ENCODE measurements at regions not wholly inside any gene's neighbourhood (a gene's known extent, or its start where the extent isn't known, plus 50 kb on each side); places are given as distances from the start of the nearest gene placed in this dataset.
A peak's percentile ranks its signal among the peaks of the same experiment; 100 is the strongest.
"Not testable (repeated sequence)": the region's sequence is repeated elsewhere in the genome, so short reads cannot be mapped to it uniquely, and the experiment has no call there.

DNA sequence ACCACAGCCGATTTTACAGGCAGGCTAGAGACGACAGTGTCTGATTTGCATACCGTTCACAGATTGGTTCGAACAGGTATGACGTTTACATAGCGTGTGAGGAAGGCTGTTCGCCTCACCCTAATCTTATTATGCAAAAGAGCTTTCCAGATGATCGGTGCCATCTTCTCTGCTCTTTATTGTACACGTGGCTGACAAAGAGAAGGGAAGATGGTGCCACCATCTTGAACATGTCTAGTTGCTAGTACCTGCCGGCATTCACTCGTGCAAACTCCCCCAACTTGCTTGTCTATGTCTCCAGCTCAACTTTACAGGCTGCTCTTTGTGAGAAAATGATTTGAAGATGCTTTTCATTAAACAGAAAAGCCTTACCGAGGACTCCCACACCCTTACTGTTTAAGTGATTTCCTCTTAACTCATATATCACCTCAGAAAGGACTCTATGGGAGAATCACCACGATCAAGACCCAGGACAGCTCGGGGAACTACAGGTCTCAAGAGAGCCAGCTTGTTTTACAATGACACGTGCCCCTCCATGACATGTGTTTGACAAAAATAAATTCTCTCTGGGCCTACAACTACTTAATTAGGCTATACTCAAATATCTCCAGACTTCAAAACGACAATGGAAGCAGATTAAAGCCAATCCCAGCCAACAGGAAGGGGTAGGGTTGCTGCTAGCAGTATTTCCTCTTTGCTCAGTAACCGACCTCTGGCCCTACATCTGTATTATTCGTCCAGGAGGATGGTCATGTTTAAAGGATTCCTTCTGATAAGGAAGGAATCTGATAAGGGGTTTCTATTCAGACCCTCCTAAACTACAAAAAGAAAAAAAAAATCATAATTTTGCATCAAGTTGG is 480.6 kb downstream of the TMEM114 start:
- DNase-seq, result peak; percentile 90

DNA sequence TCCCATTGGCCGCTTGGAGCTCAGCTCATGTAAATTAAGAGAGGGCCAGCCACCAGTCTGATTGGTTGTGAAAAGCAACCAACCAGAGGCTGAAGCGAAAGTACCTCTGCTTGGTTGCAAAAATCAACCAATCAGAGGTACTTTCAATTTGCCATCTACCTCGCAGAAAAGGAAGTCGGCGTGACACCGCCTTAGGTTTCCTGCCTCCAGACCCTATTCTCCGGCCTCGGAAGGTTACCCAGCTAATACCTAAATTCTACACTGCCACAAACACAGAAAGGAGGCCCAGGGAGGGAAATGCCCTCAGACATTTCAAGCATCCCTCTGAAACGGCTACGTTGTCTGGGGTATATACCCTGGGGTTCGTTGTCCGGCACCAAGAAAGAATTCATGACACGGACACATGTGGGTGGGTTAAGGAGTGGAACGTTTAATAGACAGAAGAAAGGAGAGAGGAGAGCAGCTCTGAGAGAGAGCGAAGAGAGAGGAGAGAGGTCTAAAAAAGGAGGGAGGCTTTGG is 481.3 kb downstream of the TMEM114 start:
- DNase-seq, result peak; percentile 81

DNA sequence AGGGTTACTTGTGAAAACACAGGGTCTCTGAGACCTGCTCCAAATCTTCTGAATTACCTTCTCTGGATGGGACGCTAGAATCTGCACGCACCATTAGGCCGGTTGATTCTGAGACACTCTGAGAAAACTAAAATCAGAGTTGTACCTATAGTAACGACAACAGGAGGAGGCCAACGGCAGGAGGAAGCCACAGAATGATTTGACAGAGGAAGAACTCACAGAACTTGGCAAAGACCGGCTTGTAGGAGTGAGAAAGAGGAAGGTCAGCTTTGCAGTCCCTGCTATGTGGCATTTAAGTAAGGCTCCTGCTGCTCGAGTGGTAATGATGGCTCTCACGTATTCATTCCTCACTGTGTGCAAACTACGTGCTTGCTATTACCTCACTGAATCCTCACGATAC is 483.0 kb downstream of the TMEM114 start:
- no peak for DNase-seq

DNA sequence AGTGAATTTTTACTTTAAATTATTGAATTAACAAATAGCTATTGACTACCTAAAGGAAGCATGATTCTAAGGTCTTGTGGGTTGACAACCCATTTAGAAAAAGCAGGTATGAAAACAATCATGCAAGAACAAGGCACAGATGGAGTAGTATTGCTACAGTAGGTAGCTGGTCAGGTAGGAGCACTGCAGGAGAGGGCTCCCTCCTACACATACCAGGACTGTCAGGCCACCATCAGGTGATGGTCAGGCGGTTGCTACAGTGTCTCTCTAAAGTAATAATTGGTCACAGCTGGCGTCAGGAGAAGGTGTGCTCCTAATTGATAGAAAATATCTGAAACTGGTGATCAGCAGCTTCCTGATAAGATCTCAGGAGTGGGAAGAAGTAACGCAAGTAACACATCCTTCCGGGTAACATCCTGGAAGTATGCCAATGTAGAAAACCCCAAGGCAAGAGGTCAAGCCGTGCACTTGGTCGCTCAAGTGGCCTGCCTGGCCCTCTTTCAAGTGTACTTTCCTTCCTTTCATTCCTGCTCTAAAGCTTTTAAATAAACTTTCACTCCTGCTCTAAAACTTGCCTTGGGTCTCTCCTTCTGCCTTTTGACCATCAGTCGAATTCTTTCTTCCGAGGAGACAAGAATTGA is 486.5 kb downstream of the TMEM114 start:
- DNase-seq, result no peak

DNA sequence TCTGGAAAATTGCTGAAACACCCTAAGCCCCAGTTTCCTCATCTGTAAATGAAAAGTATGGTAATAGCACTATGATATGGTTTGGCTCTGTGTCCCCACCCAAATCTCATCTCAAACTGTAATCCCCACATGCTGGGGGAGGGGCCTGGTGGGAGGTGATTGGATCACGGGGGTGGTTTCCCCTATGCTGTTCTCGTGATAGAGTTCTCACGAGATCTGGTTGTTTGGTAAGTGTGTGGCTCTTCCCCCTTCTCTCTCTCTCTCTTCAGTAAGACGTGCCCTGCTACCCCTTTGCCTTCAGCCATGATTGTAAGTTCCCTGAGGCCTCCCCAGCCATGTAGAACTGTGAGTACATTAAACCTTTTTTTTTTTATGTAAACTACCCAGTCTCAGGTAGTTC is 490.7 kb downstream of the TMEM114 start:
- DNase-seq, result no peak

DNA sequence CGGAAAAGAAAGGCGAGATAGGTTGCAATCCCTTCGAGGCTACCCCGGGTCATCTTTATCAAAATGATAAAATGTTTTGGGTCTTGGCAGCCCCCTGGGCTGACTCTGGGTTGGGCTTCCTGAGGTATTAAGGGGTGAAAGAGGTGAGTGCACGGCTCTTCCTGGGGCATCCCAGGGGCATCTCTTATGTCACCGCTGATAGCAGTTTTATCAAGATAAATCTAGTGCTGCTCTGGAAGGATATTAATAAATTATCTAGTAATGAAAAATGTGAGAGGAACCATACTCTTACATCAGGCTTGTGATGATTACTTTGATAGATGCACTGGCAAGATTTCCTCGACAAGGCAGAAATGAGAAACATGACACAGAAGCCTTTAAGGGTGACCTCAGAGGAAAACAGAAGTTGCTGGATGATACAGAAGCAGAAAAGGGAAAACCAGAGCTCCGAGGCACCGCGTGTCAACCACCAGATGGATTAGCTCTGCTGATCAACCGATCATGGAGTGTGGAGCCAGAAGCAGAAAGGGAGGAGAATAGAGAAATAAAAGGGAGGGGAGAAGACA is 491.3 kb downstream of the TMEM114 start:
- DNase-seq, result no peak

DNA sequence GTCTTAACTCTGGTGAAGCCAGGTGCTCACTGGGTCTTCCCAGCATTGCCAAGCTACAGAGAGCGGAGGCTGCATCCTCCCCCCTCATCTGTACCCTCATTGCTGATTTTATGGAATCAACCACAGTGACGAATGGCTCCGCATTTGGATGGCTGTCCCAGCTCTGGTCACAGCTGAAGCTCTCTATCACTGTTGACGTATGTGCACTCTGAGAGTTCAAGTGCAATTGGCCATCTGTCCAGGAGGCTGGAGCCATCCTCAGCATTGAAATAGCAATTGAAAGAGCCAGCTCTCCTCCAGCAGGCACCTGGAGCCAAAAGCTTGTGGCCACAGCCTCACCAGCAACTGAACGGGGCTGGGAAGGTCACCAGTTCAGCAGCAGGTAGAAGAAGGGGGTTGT is 494.1 kb downstream of the TMEM114 start:
- no peak for DNase-seq

DNA sequence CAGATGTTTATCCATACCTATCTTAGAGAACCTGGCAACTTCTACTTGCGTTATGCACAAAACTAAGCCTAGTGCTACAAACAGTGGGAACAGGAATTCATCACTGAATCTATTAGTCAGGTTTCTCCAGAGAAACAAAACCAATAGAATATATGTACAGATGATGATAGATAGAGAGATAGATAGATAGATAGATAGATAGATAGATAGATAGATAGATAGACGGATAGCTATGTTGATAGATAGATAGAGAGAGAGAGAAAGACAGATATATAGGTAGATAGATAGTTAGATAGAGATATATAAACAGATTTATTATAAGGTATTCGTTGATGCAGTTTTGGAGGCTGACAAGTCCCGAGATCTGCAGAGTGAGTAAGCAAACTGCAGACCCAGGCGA is 495.6 kb downstream of the TMEM114 start:
- no peak for DNase-seq

DNA sequence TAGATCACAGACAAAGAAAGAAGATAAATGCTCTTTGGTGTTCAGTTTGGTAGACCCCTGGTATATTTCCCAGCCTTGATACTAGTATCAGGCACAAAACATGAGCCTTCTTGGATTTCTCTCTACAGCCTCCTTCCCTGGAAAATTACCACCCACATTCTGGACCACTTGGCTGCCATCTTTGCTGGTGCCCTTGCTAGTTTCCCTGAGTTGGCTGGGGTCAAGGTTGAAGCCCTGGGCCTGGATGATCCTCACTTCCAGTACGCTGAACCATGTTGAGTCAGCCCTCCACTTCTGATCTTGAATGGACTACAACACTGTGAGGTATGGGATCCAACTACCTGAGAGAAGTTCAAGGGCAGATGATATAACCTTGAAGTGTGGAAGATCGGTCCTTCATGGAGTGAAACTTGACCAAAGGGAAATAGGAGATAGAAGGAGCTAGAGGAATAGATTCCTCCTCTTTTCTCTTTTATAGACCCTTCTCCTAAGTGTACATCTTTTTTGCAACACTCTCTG is 501.4 kb downstream of the TMEM114 start:
- no peak for DNase-seq

DNA sequence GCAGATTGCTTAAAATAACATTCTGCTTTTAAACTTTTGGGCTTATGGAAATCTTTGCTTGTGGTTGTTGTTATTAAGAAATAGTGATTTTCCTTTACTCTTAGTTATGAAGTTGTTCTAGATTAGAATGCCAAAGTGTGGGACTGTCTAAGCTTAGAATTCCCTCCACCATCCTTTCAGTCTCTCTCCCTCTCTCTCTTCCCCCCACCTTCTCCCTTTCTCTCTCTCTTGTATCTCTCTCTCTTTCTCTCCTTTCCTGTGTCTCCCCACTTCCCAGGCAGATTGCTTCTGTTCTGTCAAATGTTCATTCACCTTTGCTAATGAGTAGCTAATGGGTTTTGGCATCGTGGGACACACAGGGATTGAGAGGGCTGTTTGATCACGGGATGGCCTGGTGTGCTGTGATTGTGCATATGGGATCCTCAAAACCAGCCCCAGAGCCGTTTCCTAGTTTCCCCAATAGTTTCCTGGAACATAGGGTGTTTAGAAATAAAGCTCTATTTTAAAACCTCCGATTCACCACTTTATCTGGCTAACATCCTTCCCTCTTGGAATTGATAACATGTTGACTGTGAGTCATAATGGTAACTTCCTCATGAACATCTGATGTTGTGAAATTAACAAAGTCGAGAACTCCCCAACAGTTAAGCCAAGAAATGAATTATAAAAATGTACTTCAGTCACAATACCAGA is 502.6 kb downstream of the TMEM114 start:
- DNase-seq, result no peak

DNA sequence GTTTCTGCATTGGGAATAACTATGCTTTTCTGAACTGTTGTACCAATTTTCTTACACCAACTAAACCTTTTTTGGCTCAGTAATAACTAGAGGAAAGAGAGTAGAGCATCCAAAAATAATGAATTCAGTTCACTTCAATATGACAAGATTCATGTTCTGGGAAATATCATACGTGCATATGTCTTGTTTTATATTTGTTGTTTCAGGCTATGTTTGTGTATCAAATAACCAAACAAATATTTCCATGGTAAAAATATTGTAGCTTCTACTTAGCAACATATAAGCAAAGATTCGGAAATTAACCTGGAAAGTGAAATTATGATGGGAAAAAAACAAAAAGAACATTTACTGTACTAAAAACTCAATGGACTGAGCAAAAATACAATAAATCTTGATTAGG is 503.2 kb downstream of the TMEM114 start:
- no peak for DNase-seq

DNA sequence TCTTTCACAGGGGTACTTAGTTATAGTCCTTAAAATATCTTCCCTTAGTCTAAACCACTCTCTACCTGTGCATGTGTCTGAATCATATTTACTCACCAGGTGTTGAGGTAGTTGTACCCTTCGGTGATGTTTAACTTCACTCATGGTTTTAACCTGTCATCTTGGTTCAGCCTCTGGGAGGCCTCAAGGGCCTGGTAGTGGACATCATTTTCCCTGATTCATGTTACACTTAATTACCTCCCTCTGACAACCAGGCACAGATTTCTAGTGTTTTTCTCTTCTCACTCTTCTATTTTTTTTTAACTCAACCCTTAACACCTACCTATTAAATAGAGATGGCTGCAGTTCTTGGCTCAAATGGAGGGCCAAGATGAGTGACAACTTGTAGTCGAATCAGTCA is 505.4 kb downstream of the TMEM114 start:
- no peak for DNase-seq

DNA sequence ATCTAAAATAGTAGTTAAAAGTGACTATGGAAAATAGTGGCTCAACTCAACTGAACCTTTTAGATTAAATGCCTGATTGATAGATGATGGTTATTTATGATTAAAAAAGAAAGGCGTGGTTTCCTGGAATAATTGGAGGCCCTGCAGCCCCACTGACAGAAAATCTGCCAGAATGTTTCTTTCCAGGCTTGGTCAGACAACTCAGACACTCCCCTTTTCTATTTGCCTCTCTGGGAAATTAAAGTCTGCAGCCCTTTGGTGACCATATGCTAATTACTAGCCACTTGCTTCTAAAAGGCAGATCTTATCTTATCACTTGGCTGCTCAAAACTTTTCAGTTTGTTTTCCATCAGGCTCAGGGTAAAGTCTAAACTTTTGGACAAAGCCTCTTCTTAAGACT is 506.0 kb downstream of the TMEM114 start:
- DNase-seq, result no peak

DNA sequence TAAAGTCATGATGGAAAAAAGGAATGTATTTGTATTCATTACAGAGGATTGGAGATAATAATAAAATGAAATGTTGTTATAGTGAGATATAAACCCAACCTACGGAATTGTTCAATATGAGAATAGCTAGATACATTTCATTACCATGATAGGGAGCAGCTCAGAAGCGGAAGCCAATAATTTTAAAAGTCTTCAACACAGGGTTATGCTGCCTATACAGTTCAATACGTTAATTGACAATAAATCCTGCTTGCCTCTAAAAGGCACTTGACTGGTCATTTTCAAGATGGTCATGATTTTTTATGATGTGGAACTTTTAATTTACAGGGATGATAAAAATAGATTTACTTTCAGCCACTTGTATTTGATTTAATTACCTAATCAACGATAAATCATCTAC is 506.8 kb downstream of the TMEM114 start:
- no peak for DNase-seq

DNA sequence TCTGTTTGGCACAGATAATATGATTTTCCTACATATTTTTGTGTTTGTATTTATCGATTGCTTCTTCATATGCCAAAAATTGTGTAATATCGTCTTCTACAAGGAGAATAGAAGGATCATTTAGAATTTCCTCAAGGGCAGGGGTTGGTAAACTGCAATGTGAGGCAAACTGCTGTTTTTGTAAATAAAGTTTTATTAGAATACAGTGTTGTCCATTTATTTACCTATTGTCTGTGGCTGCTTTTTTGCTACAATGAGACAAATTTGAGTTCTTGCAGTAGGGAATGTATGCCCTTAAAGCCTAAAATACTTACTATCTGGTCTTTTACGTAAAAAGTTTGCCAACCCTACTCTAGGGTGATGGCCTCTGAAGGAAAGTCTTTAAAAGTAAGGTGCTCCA is 509.5 kb downstream of the TMEM114 start:
- DNase-seq, result no peak

DNA sequence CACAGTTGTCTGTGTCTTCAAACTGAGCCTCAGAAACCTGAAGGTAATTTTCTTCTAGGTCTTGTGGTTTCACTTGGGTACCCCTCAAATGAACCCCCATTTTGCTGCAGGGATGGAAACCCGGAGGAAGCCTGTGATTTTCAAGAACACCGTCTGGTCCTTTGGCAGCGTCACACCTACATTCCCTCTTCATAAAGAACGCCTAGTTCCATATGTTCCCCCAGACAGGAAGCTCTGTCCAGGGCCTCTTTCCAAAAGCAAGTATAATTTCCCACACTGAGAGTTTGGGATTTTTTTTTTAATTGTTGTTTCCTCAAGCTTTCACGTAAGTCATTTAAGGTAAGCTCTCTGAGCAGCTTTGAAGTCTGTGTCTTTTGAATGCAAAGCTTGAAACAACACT is 515.0 kb downstream of the TMEM114 start:
- no peak for DNase-seq

DNA sequence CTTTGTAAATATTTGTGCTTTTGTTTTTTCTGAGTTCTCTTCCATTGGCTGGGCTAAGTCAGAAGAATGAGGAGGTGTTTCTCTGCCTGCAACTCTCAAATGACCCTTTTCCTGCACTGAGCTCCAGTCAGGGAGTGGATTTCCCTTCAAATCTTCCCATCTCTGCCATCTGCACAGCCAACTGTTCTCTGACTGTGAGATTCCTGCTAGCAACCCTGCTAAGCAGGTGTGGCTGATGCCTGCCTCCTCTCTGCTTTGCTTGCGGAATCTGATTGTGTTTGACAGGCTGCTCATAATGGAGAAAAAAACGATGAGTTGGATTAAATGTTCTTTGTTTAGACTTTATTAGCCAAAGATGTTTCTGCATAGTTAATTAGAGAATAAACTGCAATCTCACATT is 519.8 kb downstream of the TMEM114 start:
- DNase-seq, result no peak

DNA sequence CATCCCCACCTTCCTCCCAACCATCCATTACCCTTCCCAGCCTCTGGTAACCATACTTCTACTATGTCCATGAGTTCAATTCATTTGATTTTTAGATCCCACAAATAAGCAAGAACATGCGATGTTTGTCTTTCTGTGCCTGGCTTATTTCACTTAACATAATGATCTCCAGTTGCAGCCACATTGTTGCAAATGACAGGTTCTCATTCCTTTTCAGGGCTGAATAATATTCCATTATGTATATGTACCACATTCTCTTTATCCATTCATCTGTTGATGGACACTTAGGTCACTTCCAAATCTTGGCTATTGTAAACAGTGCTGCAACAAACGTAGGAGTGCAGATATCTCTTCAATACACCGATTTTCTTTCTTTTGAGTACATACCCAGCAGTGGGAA is 522.1 kb downstream of the TMEM114 start:
- not testable (repeated sequence) for DNase-seq

DNA sequence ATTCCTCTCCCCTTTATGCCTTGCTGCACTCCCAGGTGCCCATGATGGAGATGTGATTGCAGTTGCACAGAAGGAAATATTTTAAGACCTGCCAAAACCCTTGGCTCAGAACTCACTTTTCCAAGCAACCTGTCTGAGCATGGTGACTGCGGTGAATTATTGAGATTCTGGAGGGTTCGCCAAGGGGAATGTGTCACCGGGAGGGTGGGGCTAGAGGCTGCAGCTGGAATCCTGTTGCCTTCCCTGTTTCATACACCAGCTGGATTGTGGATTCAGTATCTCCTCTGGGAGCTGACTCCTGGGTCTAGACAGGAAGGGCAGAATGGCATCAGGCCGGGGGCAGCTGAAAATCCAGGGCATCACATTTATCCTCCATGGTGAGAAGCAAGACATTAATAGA is 527.2 kb downstream of the TMEM114 start:
- no peak for DNase-seq

DNA sequence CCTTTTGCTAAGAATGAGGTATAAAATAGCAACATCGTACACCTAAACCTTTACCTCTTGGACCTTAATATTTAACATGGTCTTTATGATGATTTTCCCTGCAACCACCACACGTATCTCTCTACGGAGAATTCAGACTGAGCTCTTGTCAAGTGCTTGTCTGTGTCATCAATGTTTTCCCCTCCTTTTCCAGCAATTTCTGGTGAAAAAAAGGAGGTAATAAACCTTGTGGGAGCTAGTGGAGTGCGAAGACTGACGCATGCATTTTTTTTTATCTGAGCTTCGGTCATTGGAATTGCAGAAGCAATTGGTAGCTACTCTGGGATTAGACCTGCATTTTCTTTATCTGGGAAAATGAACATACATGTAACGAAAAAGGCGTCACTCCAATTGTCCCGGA is 527.6 kb downstream of the TMEM114 start:
- DNase-seq, result no peak

DNA sequence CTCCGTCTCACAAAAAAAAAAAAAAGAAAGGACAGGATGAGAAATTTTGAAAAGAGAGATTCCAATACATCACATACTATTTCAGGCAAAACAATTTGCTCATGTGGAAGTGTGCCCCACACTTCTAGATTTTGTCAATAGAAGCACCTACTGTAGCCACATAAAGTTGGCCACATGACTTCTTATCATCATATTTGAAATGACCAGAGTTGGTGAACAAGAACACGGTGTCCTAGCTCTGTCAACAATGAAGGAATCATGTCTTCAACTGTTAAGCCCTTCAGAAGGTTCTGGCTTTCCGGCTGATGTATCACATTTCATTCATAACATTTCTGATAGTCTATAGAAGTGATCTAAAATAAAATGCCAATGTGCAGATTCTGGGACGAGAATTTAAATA is 534.5 kb downstream of the TMEM114 start:
- no peak for DNase-seq

DNA sequence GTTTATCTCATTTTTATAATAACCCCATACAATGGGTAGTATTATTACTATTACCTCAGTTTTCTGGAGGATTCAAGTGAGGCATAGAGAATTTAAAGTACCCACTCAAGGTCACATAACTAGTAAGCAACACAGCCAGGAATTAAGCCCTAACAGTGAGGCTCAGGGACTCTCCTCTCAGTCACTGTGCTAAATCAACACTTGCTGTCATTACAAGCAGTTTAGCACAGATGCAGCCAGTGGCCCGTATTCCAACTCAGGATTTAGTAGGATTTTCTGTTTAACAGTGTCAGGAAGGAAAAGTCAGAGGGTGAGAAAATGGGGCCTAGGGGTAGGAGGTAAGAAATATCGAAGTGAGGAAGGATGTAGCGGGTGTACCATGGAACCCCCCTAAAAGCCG is 536.9 kb downstream of the TMEM114 start:
- no peak for DNase-seq

DNA sequence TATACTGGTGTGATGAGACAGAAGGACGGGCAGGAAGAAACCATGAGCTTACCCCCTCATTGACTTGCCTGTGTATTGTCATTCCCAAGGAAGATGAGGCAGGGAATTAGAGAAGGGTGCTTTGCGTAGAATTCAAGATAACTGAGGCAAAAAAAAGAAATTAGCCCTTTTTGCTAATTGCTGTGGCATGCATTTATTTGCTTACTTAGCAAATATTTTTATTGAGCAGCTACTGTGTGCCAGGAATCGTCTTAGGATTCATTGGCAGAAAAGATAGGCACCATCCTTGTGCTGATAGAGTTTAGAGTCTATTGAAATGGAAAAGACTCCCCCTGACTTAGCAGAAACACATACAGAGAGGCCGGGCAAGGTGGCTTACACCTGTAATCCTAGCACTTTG is 541.9 kb downstream of the TMEM114 start:
- DNase-seq, result no peak
